ENCODE measurements at regions not wholly inside any gene's neighbourhood (a gene's known extent, or its start where the extent isn't known, plus 50 kb on each side); places are given as distances from the start of the nearest gene placed in this dataset.

DNA sequence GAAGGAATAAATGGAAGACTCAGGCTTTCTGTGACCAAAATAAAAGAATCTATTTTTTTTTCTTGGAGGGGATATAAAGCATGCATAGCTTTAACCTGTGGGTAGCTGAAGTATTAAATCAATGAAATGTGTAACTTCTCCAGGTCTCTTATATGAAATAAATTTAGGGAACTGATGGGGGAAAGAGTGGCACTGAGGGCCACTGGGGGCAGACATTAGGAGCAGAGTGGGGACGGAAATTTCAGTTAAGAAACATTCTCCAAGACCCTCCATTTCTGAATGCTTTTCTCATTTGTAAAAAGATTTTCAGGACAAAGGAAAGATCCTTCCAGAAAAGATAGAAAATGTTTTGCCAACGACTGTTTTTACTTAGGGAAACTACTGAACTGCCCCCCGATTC, 131.0 kb downstream of the GPX5 start:
- Mint-ChIP-seq H3K36me3 (ENCODE audit: unreplicated experiment) (no peaks in the 10 kb centered on the region), H3K27ac (ENCODE audit: unreplicated experiment) (peak overlapping the region; percentile 78), H3K9me3 (ENCODE audit: unreplicated experiment) (peaks cover 17% of the 10 kb centered on the region), H3K4me3 (ENCODE audit: unreplicated experiment) (peak overlapping the region; percentile 88), H3K27me3 (ENCODE audit: unreplicated experiment) (peaks cover 14% of the 10 kb centered on the region), H3K4me1 (ENCODE audit: low read depth, unreplicated experiment) (peaks cover 28% of the 10 kb centered on the region)
- no peak for DNase-seq
- TF ChIP-seq CTCF (IDR thresholded peaks at IDR 0.05; ENCODE audit: partially characterized antibody, unreplicated experiment), result no peak

DNA sequence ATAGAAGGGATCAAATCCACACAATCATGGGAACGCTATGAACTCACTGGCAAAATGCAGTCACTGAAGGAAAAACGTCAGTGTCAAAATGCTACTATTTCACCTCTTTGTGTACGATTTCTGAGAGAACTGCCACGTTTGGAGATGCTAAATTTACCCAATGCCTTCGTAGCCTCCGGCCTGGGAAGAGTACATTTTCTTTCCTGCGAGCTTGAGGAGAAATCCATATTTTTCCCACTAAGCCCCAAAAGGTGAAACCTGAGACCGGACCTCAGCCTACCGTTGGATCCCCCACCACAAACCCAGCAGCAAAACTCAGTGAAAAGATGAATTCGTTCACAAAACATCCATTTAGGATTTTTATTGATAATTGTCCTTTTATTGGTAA, 131.7 kb downstream of the GPX5 start:
- Mint-ChIP-seq H3K36me3 (ENCODE audit: unreplicated experiment) (no peaks in the 10 kb centered on the region), H3K27me3 (ENCODE audit: unreplicated experiment) (peaks cover 12% of the 10 kb centered on the region), H3K4me3 (ENCODE audit: unreplicated experiment) (peak overlapping the region; percentile 88), H3K9me3 (ENCODE audit: unreplicated experiment) (peaks cover 17% of the 10 kb centered on the region), H3K27ac (ENCODE audit: unreplicated experiment) (peak overlapping the region; percentile 78), H3K4me1 (ENCODE audit: low read depth, unreplicated experiment) (peaks cover 28% of the 10 kb centered on the region)
- DNase-seq, result no peak
- TF ChIP-seq CTCF (IDR thresholded peaks at IDR 0.05; ENCODE audit: partially characterized antibody, unreplicated experiment), result no peak

GRCh38 chr6:28657769-28658465, 132.2 kb downstream of the GPX5 start:
- peaks cover 12% of the 10 kb centered on the region for H3K27me3 Mint-ChIP-seq (ENCODE audit: unreplicated experiment)
- H3K9me3 Mint-ChIP-seq (ENCODE audit: unreplicated experiment), result peaks cover 17% of the 10 kb centered on the region
- no peaks in the 10 kb centered on the region for H3K36me3 Mint-ChIP-seq (ENCODE audit: unreplicated experiment)
- H3K27ac Mint-ChIP-seq (ENCODE audit: unreplicated experiment), result peak overlapping the region; percentile 89
- peaks cover 28% of the 10 kb centered on the region for H3K4me1 Mint-ChIP-seq (ENCODE audit: low read depth, unreplicated experiment)
- peak overlapping the region; percentile 88 for H3K4me3 Mint-ChIP-seq (ENCODE audit: unreplicated experiment)
- TF ChIP-seq CTCF (IDR thresholded peaks at IDR 0.05; ENCODE audit: partially characterized antibody, unreplicated experiment), result no peak
- DNase-seq, result peak; percentile 60

- Mint-ChIP-seq H3K9me3 (ENCODE audit: unreplicated experiment) (peaks cover 17% of the 10 kb centered on the region), H3K27me3 (ENCODE audit: unreplicated experiment) (peaks cover 12% of the 10 kb centered on the region), H3K4me1 (ENCODE audit: low read depth, unreplicated experiment) (peaks cover 28% of the 10 kb centered on the region), H3K4me3 (ENCODE audit: unreplicated experiment) (peak overlapping the region; percentile 88), H3K36me3 (ENCODE audit: unreplicated experiment) (no peaks in the 10 kb centered on the region), H3K27ac (ENCODE audit: unreplicated experiment) (peak overlapping the region; percentile 89)
- no peak for TF ChIP-seq CTCF (IDR thresholded peaks at IDR 0.05; ENCODE audit: partially characterized antibody, unreplicated experiment)
- no peak for DNase-seq
These were observed 133.0 kb downstream of the GPX5 start for GRCh38 chr6:28658475-28659249.

DNA sequence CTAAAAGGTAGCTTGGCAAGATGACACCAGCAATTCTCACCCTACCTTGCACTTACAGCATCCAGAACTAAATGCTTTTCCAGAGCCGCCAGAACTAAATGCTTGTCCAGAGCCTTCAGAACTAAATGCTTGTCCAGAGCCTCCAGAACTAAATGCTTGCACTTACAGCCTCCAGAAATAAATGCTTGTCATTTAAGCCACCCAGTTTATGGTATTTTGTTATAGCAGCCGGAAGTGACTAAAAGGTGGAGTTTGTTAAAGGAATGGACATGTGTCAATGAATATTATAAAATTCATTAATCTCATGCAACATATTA, 133.5 kb downstream of the GPX5 start:
- Mint-ChIP-seq H3K36me3 (ENCODE audit: unreplicated experiment) (no peaks in the 10 kb centered on the region), H3K4me3 (ENCODE audit: unreplicated experiment) (peak overlapping the region; percentile 88), H3K4me1 (ENCODE audit: low read depth, unreplicated experiment) (peaks cover 28% of the 10 kb centered on the region), H3K27ac (ENCODE audit: unreplicated experiment) (no peak overlapping the region), H3K9me3 (ENCODE audit: unreplicated experiment) (peaks cover 17% of the 10 kb centered on the region), H3K27me3 (ENCODE audit: unreplicated experiment) (peaks cover 12% of the 10 kb centered on the region)
- TF ChIP-seq CTCF (IDR thresholded peaks at IDR 0.05; ENCODE audit: partially characterized antibody, unreplicated experiment), result no peak
- DNase-seq, result no peak

Data from glutamatergic neuron (in vitro differentiated cells).